Fibroblast of skin of abdomen (primary cell): ENCODE measurements at regions not wholly inside any gene's neighbourhood (a gene's known extent, or its start where the extent isn't known, plus 50 kb on each side); places are given as distances from the start of the nearest gene placed in this dataset.

Experiments
- DNase-seq: peaks from one replicate; pipeline ENCODE4 v3.0.0-alpha.2; 2013

GRCh38 chr12:127619869-127620734, 646.9 kb upstream of the TMEM132C start:
- DNase-seq, result no peak

- no peak for DNase-seq
These were observed 646.1 kb upstream of the TMEM132C start for GRCh38 chr12:127620735-127621355.

GRCh38 chr12:127621366-127621765, 645.6 kb upstream of the TMEM132C start:
- no peak for DNase-seq

GRCh38 chr12:127623362-127623761, 643.6 kb upstream of the TMEM132C start:
- no peak for DNase-seq

GRCh38 chr12:127625176-127625771, 641.7 kb upstream of the TMEM132C start:
- no peak for DNase-seq

GRCh38 chr12:127628645-127629044, 638.3 kb upstream of the TMEM132C start:
- DNase-seq, result peak; percentile 89

- peak; percentile 43 for DNase-seq
These were observed 637.7 kb upstream of the TMEM132C start for GRCh38 chr12:127629066-127629820.

- no peak for DNase-seq
These were observed 634.5 kb upstream of the TMEM132C start for GRCh38 chr12:127632461-127632860.

GRCh38 chr12:127635838-127636237, 631.1 kb upstream of the TMEM132C start:
- DNase-seq, result no peak

- DNase-seq, result peak; percentile 51
These were observed 630.1 kb upstream of the TMEM132C start for GRCh38 chr12:127636882-127637281.

- peak; percentile 97 for DNase-seq
These were observed 626.6 kb upstream of the TMEM132C start for GRCh38 chr12:127640181-127640886.

- no peak for DNase-seq
These were observed 624.8 kb upstream of the TMEM132C start for GRCh38 chr12:127642208-127642607.

GRCh38 chr12:127648321-127648720, 618.6 kb upstream of the TMEM132C start:
- peak; percentile 79 for DNase-seq

GRCh38 chr12:127649961-127650360, 617.0 kb upstream of the TMEM132C start:
- peak; percentile 62 for DNase-seq

- peak; percentile 99 for DNase-seq
These were observed 616.3 kb upstream of the TMEM132C start for GRCh38 chr12:127650626-127651025.

- no peak for DNase-seq
These were observed 614.7 kb upstream of the TMEM132C start for GRCh38 chr12:127652281-127652680.

- no peak for DNase-seq
These were observed 612.5 kb upstream of the TMEM132C start for GRCh38 chr12:127654383-127654985.

GRCh38 chr12:127655691-127656090, 611.3 kb upstream of the TMEM132C start:
- peak; percentile 91 for DNase-seq

- peak; percentile 77 for DNase-seq
These were observed 610.7 kb upstream of the TMEM132C start for GRCh38 chr12:127656266-127656665.

GRCh38 chr12:127657036-127657435, 609.9 kb upstream of the TMEM132C start:
- DNase-seq, result peak; percentile 60

- DNase-seq, result no peak
These were observed 606.0 kb upstream of the TMEM132C start for GRCh38 chr12:127660961-127661360.

GRCh38 chr12:127663716-127664115, 603.3 kb upstream of the TMEM132C start:
- DNase-seq, result no peak
